ENCODE measurements at regions not wholly inside any gene's neighbourhood (a gene's known extent, or its start where the extent isn't known, plus 50 kb on each side); places are given as distances from the start of the nearest gene placed in this dataset.

GRCh38 chr13:48790966-48791365, 137.2 kb downstream of the CYSLTR2 start:
- TF ChIP-seq CTCF (conservative IDR thresholded peaks at IDR 0.05; ENCODE audit: low read depth in 2 of 2) (no peak), POLR2AphosphoS5 (IDR thresholded peaks at IDR 0.05; ENCODE audit: low read depth) (no peak), EZH2 (IDR thresholded peaks at IDR 0.05; ENCODE audit: low read depth, unreplicated experiment) (no peak), STAT1 (IDR thresholded peaks at IDR 0.05; ENCODE audit: unreplicated experiment) (no peak), EZH2phosphoT487 (IDR thresholded peaks at IDR 0.05; ENCODE audit: unreplicated experiment) (no peak), ZNF331 (CRISPR knock-in tag; IDR thresholded peaks at IDR 0.05; ENCODE audit: low read depth) (no peak), CREB1 (CRISPR knock-in tag; IDR thresholded peaks at IDR 0.05; ENCODE audit: low read depth) (no peak), ETS1 (IDR thresholded peaks at IDR 0.05) (no peak), JUNB (IDR thresholded peaks at IDR 0.05; ENCODE audit: unreplicated experiment) (no peak)
